Adrenal gland (tissue), 5 donors: ENCODE measurements at regions not wholly inside any gene's neighbourhood (a gene's known extent, or its start where the extent isn't known, plus 50 kb on each side); places are given as distances from the start of the nearest gene placed in this dataset.

ENCODE experiments used
- CTCF ChIP-seq, 6 experiments: fragments of 450-650 bp in 4 of 6; fragments of 200-600 bp in 2 of 6; sonication (generic) in 1 of 6; IDR thresholded peaks; 1 replicate in 5 of 6; 2 replicates in 1 of 6; pipeline versions ENCODE4 v1.5.1 to v1.8.0; 2016 to 2021; ENCODE audit warnings: antibody characterized with exemption in 6 of 6, mild to moderate bottlenecking in 2 of 6, moderate library complexity in 1 of 6
- POLR2A ChIP-seq, 2 donors: fragments of 450-650 bp; IDR thresholded peaks; one replicate each; pipeline ENCODE4 v1.6.1; 2017; ENCODE audit warnings: antibody characterized with exemption in 2 of 2, mild to moderate bottlenecking in 2 of 2, moderate library complexity in 1 of 2
- donor health status: DM: no; HTN: no; CAD: no.

- no peak for TF ChIP-seq CTCF (IDR thresholded peaks at IDR 0.05)
- no peak for TF ChIP-seq POLR2A (IDR thresholded peaks at IDR 0.05)
Measured at GRCh38 chr4:122326908-122327307, 51.9 kb upstream of the ADAD1 start.
